ENCODE measurements at regions not wholly inside any gene's neighbourhood (a gene's known extent, or its start where the extent isn't known, plus 50 kb on each side); places are given as distances from the start of the nearest gene placed in this dataset.
"Not testable (repeated sequence)": the region's sequence is repeated elsewhere in the genome, so short reads cannot be mapped to it uniquely, and the experiment has no call there.

- no peak for TF ChIP-seq CTCF (conservative IDR thresholded peaks at IDR 0.05; ENCODE audit: low read depth, low read length)
- DNase-seq (ENCODE audit: low read depth): no peak
- H3K4me3 ChIP-seq (ENCODE audit: low read length): no peak overlapping the region
These were observed 362.3 kb downstream of the MAT2B start for GRCh38 chr5:163867738-163868137.

DNA sequence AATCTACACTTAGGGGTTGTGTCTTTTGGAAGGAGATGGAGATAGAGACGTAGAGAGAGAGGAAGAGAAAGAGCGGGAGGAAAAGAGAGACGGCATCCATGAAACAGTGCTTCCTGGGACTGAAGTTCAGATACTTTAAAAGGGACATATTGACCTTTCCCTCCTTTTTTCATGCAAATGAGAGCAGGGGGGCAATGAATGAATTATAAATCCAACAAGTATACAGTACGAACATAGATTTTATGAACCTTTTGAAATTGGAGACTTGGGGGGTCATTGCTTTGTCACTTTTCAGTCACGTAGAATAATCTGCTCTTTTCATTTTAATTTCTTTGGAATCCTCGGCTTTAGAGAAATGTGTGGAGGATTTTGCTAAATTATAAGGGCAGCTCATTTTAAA, 364.2 kb downstream of the MAT2B start:
- no peak for TF ChIP-seq CTCF (conservative IDR thresholded peaks at IDR 0.05; ENCODE audit: low read depth, low read length)

GRCh38 chr5:163870441-163870840, 365.0 kb downstream of the MAT2B start:
- H3K4me3 ChIP-seq (ENCODE audit: low read length): no peak overlapping the region
- TF ChIP-seq CTCF (conservative IDR thresholded peaks at IDR 0.05; ENCODE audit: low read depth, low read length): no peak
- DNase-seq (ENCODE audit: low read depth): no peak

More for the DNA sequence above, 364.2 kb downstream of the MAT2B start:
- no peak for DNase-seq (ENCODE audit: low read depth)
- H3K4me3 ChIP-seq (ENCODE audit: low read length): no peak overlapping the region

DNA sequence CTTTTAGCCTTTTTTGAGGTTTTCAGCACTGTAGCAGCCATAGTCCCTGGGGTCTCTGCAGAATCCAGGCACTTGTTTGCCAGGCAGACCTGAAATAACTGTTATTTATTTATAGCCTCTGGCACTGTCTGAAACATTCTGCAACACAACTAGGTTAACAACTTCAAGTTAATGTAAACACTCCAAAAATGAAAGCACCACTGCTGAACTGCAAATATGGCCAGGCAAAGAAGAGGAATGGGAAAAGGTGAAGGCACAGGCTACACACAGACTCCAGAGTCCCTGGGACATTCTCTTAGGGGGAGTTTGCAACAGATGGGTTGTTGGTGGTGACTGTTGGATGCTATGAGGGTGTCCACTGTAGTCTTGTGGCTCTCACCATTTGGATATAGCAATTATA, 369.0 kb downstream of the MAT2B start:
- DNase-seq (ENCODE audit: low read depth): no peak
- no peak for TF ChIP-seq CTCF (conservative IDR thresholded peaks at IDR 0.05; ENCODE audit: low read depth, low read length)
- no peak overlapping the region for H3K4me3 ChIP-seq (ENCODE audit: low read length)

DNA sequence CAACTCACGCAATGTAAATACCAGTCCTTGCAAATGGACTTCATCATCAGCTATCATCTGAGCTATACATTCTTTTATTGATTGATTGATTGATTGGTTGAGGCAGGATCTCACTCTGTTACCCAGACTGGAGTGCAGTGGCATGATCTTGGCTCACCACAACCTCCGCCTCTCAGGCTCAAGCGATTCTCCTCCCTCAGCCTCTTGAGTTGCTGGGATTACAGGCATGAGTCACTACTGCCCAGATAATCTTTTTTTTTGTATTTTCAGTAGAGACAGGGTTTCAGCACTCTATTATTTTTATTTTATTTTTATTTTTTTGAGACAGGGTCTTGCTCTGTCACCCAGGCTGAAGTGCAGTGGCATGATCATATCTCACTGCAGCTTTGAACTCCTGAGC, 369.5 kb downstream of the MAT2B start:
- not testable (repeated sequence) for H3K4me3 ChIP-seq (ENCODE audit: low read length)
- peak; percentile 52 for DNase-seq (ENCODE audit: low read depth)

DNA sequence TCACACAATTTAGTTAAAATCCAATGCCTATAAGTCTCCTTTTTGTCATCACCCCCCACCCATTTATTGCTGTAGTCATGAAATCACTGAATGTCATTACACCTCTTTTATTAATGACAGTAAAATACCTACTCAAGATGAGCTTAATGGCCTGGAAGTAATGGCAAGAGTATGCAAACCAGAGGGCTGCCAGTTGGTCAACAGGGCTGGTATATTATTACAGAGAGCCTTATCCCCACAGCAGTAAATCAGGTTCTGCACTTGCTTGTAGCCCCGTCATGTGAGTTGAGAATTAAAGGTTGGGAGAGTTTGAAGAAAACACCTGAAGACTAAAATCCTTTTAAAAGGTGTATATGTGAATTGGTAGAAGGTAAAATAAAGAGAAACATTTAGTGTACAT, 372.4 kb downstream of the MAT2B start:
- no peak for TF ChIP-seq CTCF (conservative IDR thresholded peaks at IDR 0.05; ENCODE audit: low read depth, low read length)
- no peak overlapping the region for H3K4me3 ChIP-seq (ENCODE audit: low read length)
- no peak for DNase-seq (ENCODE audit: low read depth)

DNA sequence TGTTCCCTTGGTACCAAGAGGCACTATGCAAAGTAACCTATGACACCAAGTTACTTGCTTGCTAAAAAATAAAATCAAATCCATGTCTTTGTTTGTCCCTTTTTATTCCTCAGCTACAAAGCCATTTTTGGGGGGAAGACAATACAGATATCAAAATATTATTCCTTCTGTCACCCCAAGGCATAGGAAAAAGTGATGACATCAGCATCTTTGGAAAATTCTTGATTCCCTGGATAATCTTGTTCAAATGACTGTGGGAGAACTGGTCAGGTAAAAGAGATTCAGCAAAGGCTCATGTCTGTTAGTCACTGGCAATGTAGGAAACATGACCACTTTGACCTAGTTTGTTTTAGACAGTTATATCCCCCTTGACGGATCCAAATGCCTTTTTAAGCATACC, 373.1 kb downstream of the MAT2B start:
- no peak for TF ChIP-seq CTCF (conservative IDR thresholded peaks at IDR 0.05; ENCODE audit: low read depth, low read length)
- no peak for DNase-seq (ENCODE audit: low read depth)

GRCh38 chr5:163880302-163880701, 374.9 kb downstream of the MAT2B start:
- TF ChIP-seq CTCF (conservative IDR thresholded peaks at IDR 0.05; ENCODE audit: low read depth, low read length): no peak
- no peak overlapping the region for H3K4me3 ChIP-seq (ENCODE audit: low read length)
- peak; percentile 75 for DNase-seq (ENCODE audit: low read depth)

More for the DNA sequence above, 373.1 kb downstream of the MAT2B start:
- H3K4me3 ChIP-seq (ENCODE audit: low read length): no peak overlapping the region
